ENCODE measurements at regions not wholly inside any gene's neighbourhood (a gene's known extent, or its start where the extent isn't known, plus 50 kb on each side); places are given as distances from the start of the nearest gene placed in this dataset.
"Not testable (repeated sequence)": the region's sequence is repeated elsewhere in the genome, so short reads cannot be mapped to it uniquely, and the experiment has no call there.

DNA sequence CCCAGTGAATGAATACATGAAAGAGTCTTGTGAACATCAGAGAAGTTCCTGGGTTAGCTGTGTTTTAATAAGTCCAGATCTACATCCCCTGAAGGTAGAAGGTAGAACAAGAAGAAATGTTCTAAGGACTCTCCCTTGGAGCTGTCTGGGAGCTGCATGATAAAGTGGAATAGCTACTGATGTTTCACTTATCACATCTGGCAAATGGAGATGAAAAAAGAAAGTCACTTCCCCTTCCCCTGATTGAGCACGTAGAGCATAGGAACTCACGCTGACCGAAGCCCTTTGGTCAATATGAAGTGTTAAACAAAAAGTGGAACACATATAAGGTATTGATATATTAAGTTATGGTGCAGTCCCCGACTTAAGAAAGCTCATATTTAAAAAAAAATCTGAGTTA lies 53.2 kb upstream of the PARP1 start:
- no peaks in the 10 kb centered on the region for H3K36me3 Mint-ChIP-seq (ENCODE audit: low read depth)
- no peak for ATAC-seq
- H3K27me3 Mint-ChIP-seq: no peaks in the 10 kb centered on the region
- no peak overlapping the region for H3K4me3 Mint-ChIP-seq
- peaks cover 12% of the 10 kb centered on the region for H3K4me1 Mint-ChIP-seq
- intact Hi-C loops (cut with DNase I, micrococcal nuclease): no loop called here
- ChIA-PET CTCF (interaction anchor here (0.6 to 2.0 kb wide), 4 partner anchors 16 to 54 kb away, joined by 3 to 9 read pairs (median 4); no protein-coding TSS in a partner anchor), POLR2A (no interaction called here)
- no peak overlapping the region for H3K27ac Mint-ChIP-seq
- DNase-seq: no peak
- no peaks in the 10 kb centered on the region for H3K9me3 Mint-ChIP-seq (ENCODE audit: low read depth)

DNA sequence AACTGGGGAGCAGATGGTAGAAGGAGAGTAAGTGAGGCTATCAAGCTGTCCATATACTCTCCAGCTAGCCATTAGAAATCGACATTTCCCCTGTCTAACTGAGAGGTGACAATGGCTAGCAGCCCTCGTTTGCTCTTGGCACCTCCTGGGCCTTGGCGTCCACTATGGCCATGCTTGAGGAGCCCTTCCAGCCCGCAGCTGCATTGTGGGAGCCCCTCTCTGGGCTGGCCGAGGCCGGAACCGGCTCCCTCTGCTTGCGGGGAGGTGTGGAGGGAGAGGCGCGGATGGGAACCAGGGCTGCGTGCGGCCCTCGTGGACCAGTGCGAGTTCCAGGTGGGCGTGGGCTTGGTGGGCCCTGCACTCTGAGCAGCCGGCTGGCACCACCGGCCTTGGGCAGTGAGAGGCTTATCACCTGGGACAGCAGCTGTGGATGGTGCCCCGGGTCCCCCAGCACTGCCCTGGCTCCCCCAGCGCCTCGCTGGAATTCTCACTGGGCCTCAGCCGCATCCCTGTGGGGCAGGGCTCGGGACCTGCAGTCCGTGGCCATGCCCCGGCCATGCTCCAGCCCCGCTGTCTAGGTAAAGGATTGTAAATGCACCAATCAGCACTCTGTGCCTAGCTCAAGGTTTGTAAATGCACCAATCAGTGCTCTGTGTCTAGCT lies 56.2 kb upstream of the PARP1 start:
- intact Hi-C loops (cut with DNase I, micrococcal nuclease): no loop called here
- DNase-seq (no peak), ATAC-seq (no peak)
- H3K27me3 Mint-ChIP-seq: peaks cover 9% of the 10 kb centered on the region
- ChIA-PET CTCF (interaction anchor here (0.8 kb wide), 1 partner anchor 20 kb away, joined by 3 read pairs; no protein-coding TSS in a partner anchor), POLR2A (no interaction called here)
- no peaks in the 10 kb centered on the region for H3K36me3 Mint-ChIP-seq (ENCODE audit: low read depth)
- no peak overlapping the region for H3K27ac Mint-ChIP-seq
- H3K4me1 Mint-ChIP-seq: no peaks in the 10 kb centered on the region
- no peak overlapping the region for H3K4me3 Mint-ChIP-seq
- no peaks in the 10 kb centered on the region for H3K9me3 Mint-ChIP-seq (ENCODE audit: low read depth)

DNA sequence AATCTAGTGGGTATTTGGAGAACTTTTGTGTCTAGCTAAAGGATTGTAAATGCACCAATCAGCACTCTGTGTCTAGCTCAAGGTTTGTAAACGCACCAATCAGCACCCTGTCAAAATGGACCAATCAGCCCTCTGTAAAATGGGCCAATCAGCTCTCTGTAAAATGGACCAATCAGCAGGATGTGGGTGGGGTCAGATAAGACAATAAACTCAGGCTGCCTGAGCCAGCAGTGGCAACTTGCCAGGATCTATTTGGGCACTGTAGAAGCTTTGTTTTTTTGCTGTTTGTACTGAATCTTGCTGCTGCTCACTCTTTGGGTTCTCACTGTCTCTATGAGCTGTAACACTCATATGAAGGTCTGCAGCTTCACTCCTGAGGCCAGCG lies 56.7 kb upstream of the PARP1 start:
- CTCF ChIA-PET: interaction anchor here (0.8 kb wide), 1 partner anchor 20 kb away, joined by 3 read pairs; no protein-coding TSS in a partner anchor
- not testable (repeated sequence) for H3K27ac Mint-ChIP-seq; H3K36me3 Mint-ChIP-seq (ENCODE audit: low read depth)

DNA sequence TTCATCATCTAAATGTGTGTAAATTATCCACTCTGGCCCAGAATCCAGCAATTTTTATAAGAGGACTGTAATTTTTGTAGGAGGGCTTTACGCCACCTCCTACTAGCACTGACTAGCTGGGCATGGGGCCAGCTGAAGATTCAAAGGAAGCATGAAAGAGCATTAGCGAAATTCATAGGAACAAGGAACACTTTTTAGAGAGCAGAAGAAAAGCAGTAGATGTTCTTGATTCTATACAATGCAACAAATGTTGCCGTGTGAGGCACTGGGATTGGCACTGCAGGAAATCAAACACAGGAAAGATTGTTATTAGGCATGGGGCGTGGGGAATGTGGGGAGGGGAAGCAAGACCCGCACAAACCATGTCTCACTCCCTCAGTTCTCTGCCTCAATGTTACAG lies 58.4 kb upstream of the PARP1 start:
- ChIA-PET POLR2A (no interaction called here), CTCF (no interaction called here)
- Mint-ChIP-seq H3K4me1 (no peaks in the 10 kb centered on the region), H3K36me3 (ENCODE audit: low read depth) (no peaks in the 10 kb centered on the region), H3K27ac (no peak overlapping the region), H3K27me3 (peaks cover 9% of the 10 kb centered on the region), H3K4me3 (no peak overlapping the region), H3K9me3 (ENCODE audit: low read depth) (no peaks in the 10 kb centered on the region)
- ATAC-seq (no peak), DNase-seq (no peak)
- intact Hi-C loops (cut with DNase I, micrococcal nuclease): no loop called here

More for the DNA sequence above, 56.7 kb upstream of the PARP1 start:
- intact Hi-C loops (cut with DNase I, micrococcal nuclease); DNase-seq; H3K9me3 Mint-ChIP-seq (ENCODE audit: low read depth); H3K4me3 Mint-ChIP-seq; ATAC-seq; H3K27me3 Mint-ChIP-seq; H3K4me1 Mint-ChIP-seq; POLR2A ChIA-PET: not testable (repeated sequence)

DNA sequence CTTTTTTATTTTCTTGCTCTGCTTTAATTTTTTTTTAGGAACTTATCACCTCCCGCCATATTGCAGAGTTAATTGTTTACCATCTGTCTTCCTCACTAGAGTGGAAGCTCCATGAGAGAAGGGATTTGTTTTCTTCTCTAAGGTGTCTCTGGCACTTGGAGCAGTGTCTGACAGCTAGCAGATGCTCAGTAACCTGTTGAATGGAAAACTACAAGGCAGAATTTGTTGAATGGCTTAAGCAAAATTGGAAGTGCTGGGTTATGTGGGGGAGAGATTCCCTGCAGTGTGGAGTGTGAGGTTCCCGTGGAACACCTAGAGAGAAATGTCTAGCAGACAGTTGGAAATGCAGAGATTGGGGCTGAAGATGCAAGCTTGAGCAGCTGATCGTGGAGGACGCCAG lies 59.5 kb upstream of the PARP1 start:
- ChIA-PET POLR2A (no interaction called here), CTCF (no interaction called here)
- no peaks in the 10 kb centered on the region for H3K4me1 Mint-ChIP-seq
- H3K4me3 Mint-ChIP-seq: no peak overlapping the region
- peaks cover 9% of the 10 kb centered on the region for H3K27me3 Mint-ChIP-seq
- no peaks in the 10 kb centered on the region for H3K36me3 Mint-ChIP-seq (ENCODE audit: low read depth)
- DNase-seq (no peak), ATAC-seq (no peak)
- no peak overlapping the region for H3K27ac Mint-ChIP-seq
- H3K9me3 Mint-ChIP-seq (ENCODE audit: low read depth): no peaks in the 10 kb centered on the region
- intact Hi-C loops (cut with DNase I, micrococcal nuclease): no loop called here

DNA sequence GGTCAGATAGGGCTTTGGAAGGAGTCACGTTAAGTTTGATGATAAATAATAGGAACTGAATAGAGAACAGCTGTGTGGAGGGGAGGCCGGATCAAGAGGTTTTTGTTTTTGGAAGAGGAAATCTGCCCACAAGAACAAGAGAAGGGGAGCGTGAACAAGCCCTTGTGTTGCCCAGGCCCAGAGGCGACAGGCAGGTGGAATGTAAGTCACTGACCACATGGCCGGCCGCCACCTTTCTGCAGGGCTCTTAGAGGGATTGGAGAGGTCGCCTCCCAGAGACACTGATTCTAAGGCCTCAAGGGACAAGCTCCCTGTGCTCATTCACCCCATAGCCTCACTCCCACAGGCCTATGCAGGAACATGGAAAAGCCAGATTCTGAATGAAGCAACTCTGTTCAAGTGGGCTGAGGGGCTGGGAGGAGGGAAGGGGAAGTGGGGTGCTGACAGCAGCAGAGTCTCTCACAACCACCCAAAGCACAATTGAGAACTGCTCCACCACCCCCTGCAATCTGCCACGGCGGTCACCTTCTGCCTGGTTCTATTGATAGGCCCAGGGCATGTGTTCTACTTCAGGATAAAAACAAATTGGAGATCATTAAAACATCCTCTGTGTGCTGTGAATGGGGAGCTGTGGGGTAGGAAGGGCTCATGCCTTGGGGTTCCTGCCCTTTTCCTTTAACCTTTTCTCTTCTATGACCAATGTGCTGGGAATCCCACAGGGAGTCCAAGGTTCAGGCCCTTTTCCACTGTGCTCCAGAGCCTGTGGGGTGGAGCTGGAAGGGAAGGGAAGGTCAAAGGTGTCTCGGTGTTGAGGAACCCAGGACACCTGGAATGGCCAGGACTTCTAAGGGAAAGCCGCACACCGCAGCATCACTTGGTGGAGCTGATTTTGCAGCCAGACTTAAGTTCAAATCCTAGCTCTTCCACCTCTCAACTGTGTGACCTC lies 63.3 kb upstream of the PARP1 start:
- peaks cover 6% of the 10 kb centered on the region for H3K4me1 Mint-ChIP-seq
- peaks cover 10% of the 10 kb centered on the region for H3K27me3 Mint-ChIP-seq
- H3K4me3 Mint-ChIP-seq: no peak overlapping the region
- no peak overlapping the region for H3K27ac Mint-ChIP-seq
- ChIA-PET POLR2A (interaction anchor here (0.6 kb wide), 1 partner anchor 86 kb away, joined by 3 read pairs; no protein-coding TSS in a partner anchor), CTCF (interaction anchor here (0.7 kb wide), 1 partner anchor 19 kb away, joined by 3 read pairs; no protein-coding TSS in a partner anchor)
- intact Hi-C loops (cut with DNase I, micrococcal nuclease): no loop called here
- no peak for ATAC-seq
- H3K36me3 Mint-ChIP-seq (ENCODE audit: low read depth): no peaks in the 10 kb centered on the region
- H3K9me3 Mint-ChIP-seq (ENCODE audit: low read depth): no peaks in the 10 kb centered on the region
- no peak for DNase-seq

DNA sequence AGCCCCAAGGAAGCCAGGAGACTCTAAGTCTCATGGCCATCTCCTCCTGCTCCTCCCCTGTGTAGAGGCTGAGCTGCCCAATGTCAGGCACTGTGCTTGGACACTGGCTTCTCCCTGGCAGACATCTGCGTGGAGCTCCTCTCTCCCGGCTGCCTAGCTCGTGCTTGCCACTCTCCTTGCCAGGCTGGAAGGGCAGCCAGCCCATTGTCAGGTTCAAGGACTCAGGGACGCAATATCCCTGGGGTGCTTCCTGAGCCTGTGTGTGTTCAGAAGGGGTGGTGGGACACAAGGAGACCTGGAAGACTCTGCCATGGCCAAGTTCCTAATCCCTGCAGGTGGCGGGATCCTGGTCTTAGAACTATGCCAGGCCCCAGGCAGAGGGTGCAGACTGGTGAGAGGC lies 65.4 kb upstream of the PARP1 start:
- H3K27ac Mint-ChIP-seq: no peak overlapping the region
- no peak for ATAC-seq
- intact Hi-C loops (cut with DNase I, micrococcal nuclease): no loop called here
- H3K36me3 Mint-ChIP-seq (ENCODE audit: low read depth): no peaks in the 10 kb centered on the region
- no peaks in the 10 kb centered on the region for H3K9me3 Mint-ChIP-seq (ENCODE audit: low read depth)
- H3K27me3 Mint-ChIP-seq: peaks cover 1% of the 10 kb centered on the region
- POLR2A ChIA-PET: no interaction called here
- DNase-seq: no peak
- H3K4me3 Mint-ChIP-seq: no peak overlapping the region
- CTCF ChIA-PET: no interaction called here
- H3K4me1 Mint-ChIP-seq: peaks cover 6% of the 10 kb centered on the region

DNA sequence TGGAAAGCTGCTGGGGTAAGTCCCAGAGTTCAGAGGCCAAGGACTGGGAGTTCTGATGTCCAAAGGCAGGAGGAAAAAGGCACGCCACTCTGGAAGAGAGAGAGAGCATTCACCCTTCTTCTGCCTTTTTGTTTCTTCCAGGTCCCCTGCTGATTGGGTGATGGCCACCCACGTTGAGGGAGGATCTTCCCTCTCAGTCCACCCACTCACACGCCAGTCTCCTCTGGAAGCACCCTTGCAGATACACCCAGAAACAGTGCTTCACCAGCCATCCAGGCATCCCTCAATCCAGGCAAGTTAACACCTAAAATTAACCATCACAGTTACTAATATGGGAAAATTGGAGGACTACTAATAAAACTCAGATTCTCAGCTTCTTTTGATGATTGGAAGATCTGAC lies 66.1 kb upstream of the PARP1 start:
- ChIA-PET CTCF (no interaction called here), POLR2A (no interaction called here)
- ATAC-seq (no peak), DNase-seq (no peak)
- H3K27me3 Mint-ChIP-seq: peaks cover 1% of the 10 kb centered on the region
- H3K27ac Mint-ChIP-seq: no peak overlapping the region
- intact Hi-C loops (cut with DNase I, micrococcal nuclease): no loop called here
- no peaks in the 10 kb centered on the region for H3K36me3 Mint-ChIP-seq (ENCODE audit: low read depth)
- no peak overlapping the region for H3K4me3 Mint-ChIP-seq
- no peaks in the 10 kb centered on the region for H3K9me3 Mint-ChIP-seq (ENCODE audit: low read depth)
- H3K4me1 Mint-ChIP-seq: peaks cover 6% of the 10 kb centered on the region

DNA sequence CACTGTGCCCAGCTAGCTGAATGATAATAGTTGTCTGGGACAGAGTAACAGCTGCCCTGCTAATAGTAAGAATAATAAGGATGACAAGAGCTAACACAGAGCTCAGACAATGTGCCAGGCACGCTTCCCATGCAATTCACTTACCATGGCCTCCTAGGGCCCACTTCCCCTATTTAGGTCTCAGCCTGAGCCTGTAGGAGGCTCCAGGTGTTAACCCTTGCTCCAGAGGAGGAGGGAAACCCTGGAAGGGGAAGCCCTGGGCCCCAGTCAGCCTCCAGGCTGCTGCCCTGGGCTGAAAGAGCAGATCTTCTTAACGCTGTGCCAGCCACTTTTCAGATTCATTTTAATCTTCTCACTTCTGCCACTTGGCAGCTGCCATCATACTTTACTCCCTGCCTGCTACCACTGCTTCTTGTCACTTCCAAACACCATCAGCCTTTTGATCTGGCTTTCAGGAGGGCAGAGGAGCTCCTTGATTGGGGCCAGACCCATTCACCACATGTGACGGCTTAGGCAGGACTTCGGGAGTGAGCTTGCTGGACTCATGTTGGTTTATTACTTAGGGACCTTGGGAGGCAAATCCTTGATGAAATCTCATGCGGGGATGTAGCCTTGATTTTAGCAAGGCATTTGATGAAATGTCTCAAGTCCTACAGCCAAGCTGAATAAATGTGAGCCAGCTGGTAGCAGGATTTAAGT lies 66.7 kb upstream of the PARP1 start:
- ATAC-seq (no peak), DNase-seq (no peak)
- Mint-ChIP-seq H3K4me1 (peaks cover 6% of the 10 kb centered on the region), H3K4me3 (no peak overlapping the region), H3K36me3 (ENCODE audit: low read depth) (no peaks in the 10 kb centered on the region), H3K27me3 (peaks cover 1% of the 10 kb centered on the region), H3K9me3 (ENCODE audit: low read depth) (no peaks in the 10 kb centered on the region), H3K27ac (no peak overlapping the region)
- intact Hi-C loops (cut with DNase I, micrococcal nuclease): no loop called here
- ChIA-PET POLR2A (no interaction called here), CTCF (interaction anchor here (0.5 to 0.7 kb wide), 2 partner anchors 16 to 409 kb away, joined by 3 read pairs; no protein-coding TSS in a partner anchor)

DNA sequence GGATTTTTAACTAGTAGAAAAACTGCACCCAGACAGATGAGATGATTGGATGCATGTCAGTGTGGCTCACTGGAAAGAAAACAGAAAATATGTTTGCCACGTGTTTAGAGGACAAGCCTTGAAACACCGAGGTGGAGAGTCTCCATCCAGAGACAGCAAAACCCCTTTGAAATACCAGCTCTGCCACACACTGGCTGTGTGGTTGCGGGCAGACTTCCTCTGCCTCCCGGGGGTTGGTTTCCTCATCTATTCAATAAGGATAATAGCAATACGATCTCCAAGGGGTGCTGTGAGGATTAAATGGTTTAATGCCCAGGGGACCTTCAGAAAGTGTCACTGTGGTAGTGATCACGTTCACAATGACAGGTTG lies 67.2 kb upstream of the PARP1 start:
- Mint-ChIP-seq H3K36me3 (ENCODE audit: low read depth) (no peaks in the 10 kb centered on the region), H3K9me3 (ENCODE audit: low read depth) (no peaks in the 10 kb centered on the region), H3K4me3 (no peak overlapping the region), H3K27me3 (peaks cover 1% of the 10 kb centered on the region), H3K27ac (no peak overlapping the region), H3K4me1 (peaks cover 6% of the 10 kb centered on the region)
- ChIA-PET POLR2A (no interaction called here), CTCF (interaction anchor here (0.7 kb wide), 1 partner anchor 408 kb away, joined by 3 read pairs; no protein-coding TSS in a partner anchor)
- DNase-seq (no peak), ATAC-seq (no peak)
- intact Hi-C loops (cut with DNase I, micrococcal nuclease): no loop called here

DNA sequence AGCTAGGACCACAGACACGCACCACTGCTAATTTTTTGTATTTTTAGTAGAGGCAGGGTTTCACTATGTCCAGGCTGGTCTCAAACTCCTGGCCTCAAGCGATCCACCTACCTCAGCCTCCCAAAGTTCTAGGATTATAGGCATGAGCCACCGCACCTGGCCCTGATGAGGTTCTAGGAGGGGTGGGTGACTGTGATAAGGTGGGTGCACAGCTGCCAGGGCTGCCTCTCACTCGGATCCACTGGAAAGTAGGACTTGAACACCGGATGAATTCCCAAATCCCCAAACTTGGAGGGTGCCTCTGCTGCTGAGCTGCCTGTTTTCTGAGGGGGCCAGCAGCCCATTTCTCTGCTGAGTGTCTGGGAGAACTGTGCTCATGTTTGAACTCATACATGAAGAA lies 68.2 kb upstream of the PARP1 start:
- H3K4me1 Mint-ChIP-seq: peaks cover 6% of the 10 kb centered on the region
- H3K27ac Mint-ChIP-seq: no peak overlapping the region
- no peaks in the 10 kb centered on the region for H3K9me3 Mint-ChIP-seq (ENCODE audit: low read depth)
- peaks cover 1% of the 10 kb centered on the region for H3K27me3 Mint-ChIP-seq
- no peaks in the 10 kb centered on the region for H3K36me3 Mint-ChIP-seq (ENCODE audit: low read depth)
- intact Hi-C loops (cut with DNase I, micrococcal nuclease): no loop called here
- no peak overlapping the region for H3K4me3 Mint-ChIP-seq
- DNase-seq: no peak
- ChIA-PET POLR2A (no interaction called here), CTCF (interaction anchor here (1.2 kb wide), 2 partner anchors 15 to 68 kb away, joined by 3 to 4 read pairs; partner anchors contain the start of gene PARP1)
- no peak for ATAC-seq

Measured in activated CD4-positive, alpha-beta T cell treated with anti-CD3 and anti-CD28 coated beads for 36 hours (primary cell).